Fibroblast of pulmonary artery (primary cell): ENCODE measurements at regions not wholly inside any gene's neighbourhood (a gene's known extent, or its start where the extent isn't known, plus 50 kb on each side); places are given as distances from the start of the nearest gene placed in this dataset.

ENCODE experiments used
- DNase-seq: peaks from one replicate; pipeline ENCODE4 v3.0.0-alpha.2; 2010; ENCODE audit warnings: low read depth
- H3K4me3 ChIP-seq: replicated peaks from 2 replicates; pipeline ENCODE4 v1.5.1; 2011; ENCODE audit warnings: low read depth, mild to moderate bottlenecking, control low read depth, low read length, moderate library complexity
- CTCF ChIP-seq: IDR thresholded peaks from 2 replicates; pipeline ENCODE4 v1.5.1; 2011; ENCODE audit warnings: mild to moderate bottlenecking, control low read depth, low read length, inconsistent platforms; ENCODE audit errors: missing control alignments

- peak; percentile 21 for DNase-seq
- TF ChIP-seq CTCF: no peak
- no peak overlapping the region for H3K4me3 ChIP-seq
Measured at GRCh38 chr12:105852951-105853350, 285.8 kb downstream of the NUAK1 start.

- no peak for TF ChIP-seq CTCF
- H3K4me3 ChIP-seq: no peak overlapping the region
- no peak for DNase-seq
Measured at GRCh38 chr12:105854071-105854470, 284.7 kb downstream of the NUAK1 start.

- no peak overlapping the region for H3K4me3 ChIP-seq
- DNase-seq: peak; percentile 40
- no peak for TF ChIP-seq CTCF
Measured at GRCh38 chr12:105855361-105856047, 283.2 kb downstream of the NUAK1 start.

GRCh38 chr12:105856048-105856405 lies 282.7 kb downstream of the NUAK1 start:
- H3K4me3 ChIP-seq: no peak overlapping the region
- DNase-seq: no peak
- no peak for TF ChIP-seq CTCF

GRCh38 chr12:105858981-105859710 lies 279.6 kb downstream of the NUAK1 start:
- H3K4me3 ChIP-seq: no peak overlapping the region
- no peak for DNase-seq
- TF ChIP-seq CTCF: no peak

- H3K4me3 ChIP-seq: no peak overlapping the region
- TF ChIP-seq CTCF: no peak
- DNase-seq: no peak
Measured at GRCh38 chr12:105860561-105861207, 278.1 kb downstream of the NUAK1 start.
